Adipocyte (in vitro differentiated cells): ENCODE measurements at regions not wholly inside any gene's neighbourhood (a gene's known extent, or its start where the extent isn't known, plus 50 kb on each side); places are given as distances from the start of the nearest gene placed in this dataset.
"Not testable (repeated sequence)": the region's sequence is repeated elsewhere in the genome, so short reads cannot be mapped to it uniquely, and the experiment has no call there.

Experiments used
- DNase-seq: peaks from one replicate; pipeline ENCODE4 v3.0.0-alpha.2; 2015; ENCODE audit warnings: low read depth
- H3K27me3 ChIP-seq: replicated peaks from 2 replicates; pipeline ENCODE4 v1.7.0; 2013; ENCODE audit warnings: mild to moderate bottlenecking, low read length, moderate library complexity; ENCODE audit not compliant: control insufficient read depth, insufficient read depth
- H3K36me3 ChIP-seq: 2 replicates; pipeline ENCODE4 v1.7.0; 2013; ENCODE audit warnings: low read length, mild to moderate bottlenecking, moderate library complexity; ENCODE audit not compliant: control insufficient read depth, insufficient read depth, severe bottlenecking
- H3K4me1 ChIP-seq: 2 replicates; pipeline ENCODE4 v1.7.0; 2013; ENCODE audit warnings: mild to moderate bottlenecking, low read length, moderate library complexity; ENCODE audit not compliant: control insufficient read depth, insufficient read depth
- H3K4me3 ChIP-seq: 2 replicates; pipeline ENCODE4 v1.7.0; 2013; ENCODE audit warnings: mild to moderate bottlenecking, low read length, moderate library complexity
- H3K9ac ChIP-seq: 2 replicates; pipeline ENCODE4 v1.7.0; 2013; ENCODE audit warnings: mild to moderate bottlenecking, low read length, moderate library complexity
- H3K9me3 ChIP-seq: 2 replicates; pipeline ENCODE4 v1.7.0; 2013; ENCODE audit warnings: mild to moderate bottlenecking, low read length, moderate library complexity; ENCODE audit not compliant: control insufficient read depth

GRCh38 chr1:9453375-9453774 is 85.9 kb upstream of the SLC25A33 start:
- DNase-seq, result no peak
- peak overlapping the region; percentile 46 for H3K4me3 ChIP-seq
- peak overlapping the region; percentile 5 for H3K9ac ChIP-seq
- H3K4me1 ChIP-seq, result peaks cover 42% of the 10 kb centered on the region
- no peaks in the 10 kb centered on the region for H3K9me3 ChIP-seq
- H3K27me3 ChIP-seq, result no peaks in the 10 kb centered on the region
- no peaks in the 10 kb centered on the region for H3K36me3 ChIP-seq

GRCh38 chr1:9453779-9454418 is 85.4 kb upstream of the SLC25A33 start:
- H3K9me3 ChIP-seq, result no peaks in the 10 kb centered on the region
- no peak for DNase-seq
- H3K36me3 ChIP-seq, result no peaks in the 10 kb centered on the region
- peak overlapping the region; percentile 46 for H3K4me3 ChIP-seq
- peaks cover 42% of the 10 kb centered on the region for H3K4me1 ChIP-seq
- H3K9ac ChIP-seq, result peak overlapping the region; percentile 5
- H3K27me3 ChIP-seq, result no peaks in the 10 kb centered on the region

GRCh38 chr1:9454494-9455066 is 84.7 kb upstream of the SLC25A33 start:
- Histone ChIP-seq H3K9me3 (no peaks in the 10 kb centered on the region), H3K4me1 (peaks cover 41% of the 10 kb centered on the region), H3K9ac (peak overlapping the region; percentile 65), H3K4me3 (peak overlapping the region; percentile 68), H3K27me3 (no peaks in the 10 kb centered on the region), H3K36me3 (no peaks in the 10 kb centered on the region)
- DNase-seq, result no peak

- Histone ChIP-seq H3K4me3 (peak overlapping the region; percentile 68), H3K27me3 (no peaks in the 10 kb centered on the region), H3K9ac (peak overlapping the region; percentile 65), H3K4me1 (peaks cover 35% of the 10 kb centered on the region), H3K9me3 (no peaks in the 10 kb centered on the region), H3K36me3 (no peaks in the 10 kb centered on the region)
- peak; percentile 84 for DNase-seq
Observed at GRCh38 chr1:9455487-9456234, 83.6 kb upstream of the SLC25A33 start.

GRCh38 chr1:9456833-9457232 is 82.4 kb upstream of the SLC25A33 start:
- Histone ChIP-seq H3K9ac (no peak overlapping the region), H3K9me3 (no peaks in the 10 kb centered on the region), H3K36me3 (no peaks in the 10 kb centered on the region), H3K4me3 (no peak overlapping the region), H3K4me1 (peaks cover 35% of the 10 kb centered on the region), H3K27me3 (no peaks in the 10 kb centered on the region)
- DNase-seq, result no peak

- H3K4me3 ChIP-seq, result no peak overlapping the region
- no peak for DNase-seq
- H3K9ac ChIP-seq, result no peak overlapping the region
- no peaks in the 10 kb centered on the region for H3K36me3 ChIP-seq
- peaks cover 12% of the 10 kb centered on the region for H3K4me1 ChIP-seq
- no peaks in the 10 kb centered on the region for H3K9me3 ChIP-seq
- no peaks in the 10 kb centered on the region for H3K27me3 ChIP-seq
Observed at GRCh38 chr1:9459816-9460407, 79.4 kb upstream of the SLC25A33 start.

- H3K36me3 ChIP-seq, result no peaks in the 10 kb centered on the region
- H3K4me1 ChIP-seq, result peaks cover 15% of the 10 kb centered on the region
- H3K9ac ChIP-seq, result no peak overlapping the region
- H3K27me3 ChIP-seq, result no peaks in the 10 kb centered on the region
- DNase-seq, result no peak
- H3K9me3 ChIP-seq, result no peaks in the 10 kb centered on the region
- H3K4me3 ChIP-seq, result no peak overlapping the region
Observed at GRCh38 chr1:9465640-9466039, 73.6 kb upstream of the SLC25A33 start.

GRCh38 chr1:9466780-9467758 is 72.2 kb upstream of the SLC25A33 start:
- Histone ChIP-seq H3K27me3 (no peaks in the 10 kb centered on the region), H3K9ac (peak overlapping the region; percentile 44), H3K9me3 (no peaks in the 10 kb centered on the region), H3K4me1 (peaks cover 15% of the 10 kb centered on the region), H3K4me3 (peak overlapping the region; percentile 52), H3K36me3 (no peaks in the 10 kb centered on the region)
- peak; percentile 52 for DNase-seq

- not testable (repeated sequence) for H3K9ac ChIP-seq, H3K27me3 ChIP-seq, H3K4me3 ChIP-seq, H3K9me3 ChIP-seq, DNase-seq, H3K36me3 ChIP-seq
- peaks cover 19% of the 10 kb centered on the region for H3K4me1 ChIP-seq
Observed at GRCh38 chr1:9469882-9470281, 69.4 kb upstream of the SLC25A33 start.

GRCh38 chr1:9471679-9472078 is 67.6 kb upstream of the SLC25A33 start:
- no peak for DNase-seq
- Histone ChIP-seq H3K36me3 (no peaks in the 10 kb centered on the region), H3K9me3 (no peaks in the 10 kb centered on the region)

More at GRCh38 chr1:9471679-9472078, 67.6 kb upstream of the SLC25A33 start:
- no peak overlapping the region for H3K4me3 ChIP-seq
- peaks cover 16% of the 10 kb centered on the region for H3K4me1 ChIP-seq
- H3K9ac ChIP-seq, result no peak overlapping the region
- H3K27me3 ChIP-seq, result no peaks in the 10 kb centered on the region
